ENCODE measurements at regions not wholly inside any gene's neighbourhood (a gene's known extent, or its start where the extent isn't known, plus 50 kb on each side); places are given as distances from the start of the nearest gene placed in this dataset.

DNA sequence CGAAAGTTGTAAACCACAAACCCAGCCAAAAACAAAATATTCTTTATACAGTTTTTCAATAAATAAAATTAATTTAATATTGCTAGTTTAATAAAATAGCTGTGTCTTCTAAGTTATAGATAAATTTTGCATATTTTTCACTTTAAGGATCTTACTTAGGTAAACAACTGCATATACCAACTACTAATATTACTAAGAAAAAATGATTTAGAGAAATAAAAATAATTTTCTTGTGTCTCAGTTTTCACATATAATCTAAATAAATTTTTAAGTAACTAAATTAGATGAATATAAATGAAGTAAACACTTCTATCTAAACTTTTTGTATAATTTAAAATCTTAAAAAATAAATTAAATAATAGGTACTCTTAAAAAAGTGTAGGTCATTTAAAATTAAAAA, 67.1 kb upstream of the TOP3B start:
- Histone ChIP-seq H3K27me3 (ENCODE audit: insufficient read depth, poor library complexity, severe bottlenecking) (no peaks in the 10 kb centered on the region), H3K4me1 (ENCODE audit: insufficient read depth, poor library complexity, severe bottlenecking) (no peaks in the 10 kb centered on the region), H3K27ac (ENCODE audit: poor library complexity, severe bottlenecking) (no peak overlapping the region), H3K36me3 (ENCODE audit: low read depth) (no peaks in the 10 kb centered on the region), H3K9me3 (ENCODE audit: severe bottlenecking) (no peaks in the 10 kb centered on the region), H3K4me3 (ENCODE audit: severe bottlenecking) (no peak overlapping the region)
- ATAC-seq (ENCODE audit: low read depth) (no peak), DNase-seq (ENCODE audit: low spot score) (no peak)
- TF ChIP-seq, protein P1, sequence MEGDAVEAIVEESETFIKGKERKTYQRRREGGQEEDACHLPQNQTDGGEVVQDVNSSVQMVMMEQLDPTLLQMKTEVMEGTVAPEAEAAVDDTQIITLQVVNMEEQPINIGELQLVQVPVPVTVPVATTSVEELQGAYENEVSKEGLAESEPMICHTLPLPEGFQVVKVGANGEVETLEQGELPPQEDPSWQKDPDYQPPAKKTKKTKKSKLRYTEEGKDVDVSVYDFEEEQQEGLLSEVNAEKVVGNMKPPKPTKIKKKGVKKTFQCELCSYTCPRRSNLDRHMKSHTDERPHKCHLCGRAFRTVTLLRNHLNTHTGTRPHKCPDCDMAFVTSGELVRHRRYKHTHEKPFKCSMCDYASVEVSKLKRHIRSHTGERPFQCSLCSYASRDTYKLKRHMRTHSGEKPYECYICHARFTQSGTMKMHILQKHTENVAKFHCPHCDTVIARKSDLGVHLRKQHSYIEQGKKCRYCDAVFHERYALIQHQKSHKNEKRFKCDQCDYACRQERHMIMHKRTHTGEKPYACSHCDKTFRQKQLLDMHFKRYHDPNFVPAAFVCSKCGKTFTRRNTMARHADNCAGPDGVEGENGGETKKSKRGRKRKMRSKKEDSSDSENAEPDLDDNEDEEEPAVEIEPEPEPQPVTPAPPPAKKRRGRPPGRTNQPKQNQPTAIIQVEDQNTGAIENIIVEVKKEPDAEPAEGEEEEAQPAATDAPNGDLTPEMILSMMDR (IDR thresholded peaks at IDR 0.05; ENCODE audit: poor library complexity, severe bottlenecking), result no peak

DNA sequence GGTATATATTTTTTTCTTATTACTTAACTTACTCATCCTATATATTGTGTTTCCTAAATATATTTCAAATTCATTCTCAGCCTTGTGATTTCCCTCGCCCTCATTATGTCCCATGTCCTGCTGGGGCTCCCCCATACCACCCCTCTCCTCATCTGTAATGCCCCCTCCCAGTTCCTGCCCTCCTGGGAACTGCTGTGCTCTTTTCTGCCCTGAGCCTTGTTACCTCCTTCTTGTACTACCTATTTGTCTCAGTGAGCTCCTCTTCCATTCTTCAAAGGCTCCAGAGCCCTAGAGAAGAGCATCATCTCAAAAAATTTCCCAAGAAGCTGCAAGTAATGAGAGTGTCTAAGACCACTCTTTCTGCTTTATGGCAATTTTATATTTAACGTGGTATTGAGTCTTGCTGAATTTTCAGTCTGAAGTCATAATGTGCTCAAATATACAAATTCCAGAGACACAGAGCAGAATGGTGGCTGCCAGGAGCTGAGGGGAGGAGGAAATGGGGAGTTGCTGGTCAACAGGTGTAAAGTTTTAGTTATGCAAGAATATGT, 66.5 kb upstream of the TOP3B start:
- ATAC-seq (ENCODE audit: low read depth) (no peak), DNase-seq (ENCODE audit: low spot score) (no peak)
- no peaks in the 10 kb centered on the region for H3K4me1 ChIP-seq (ENCODE audit: insufficient read depth, poor library complexity, severe bottlenecking)
- no peak overlapping the region for H3K27ac ChIP-seq (ENCODE audit: poor library complexity, severe bottlenecking)
- no peak overlapping the region for H3K4me3 ChIP-seq (ENCODE audit: severe bottlenecking)
- H3K9me3 ChIP-seq (ENCODE audit: severe bottlenecking), result no peaks in the 10 kb centered on the region
- no peaks in the 10 kb centered on the region for H3K36me3 ChIP-seq (ENCODE audit: low read depth)
- TF ChIP-seq, protein P1 (IDR thresholded peaks at IDR 0.05; ENCODE audit: poor library complexity, severe bottlenecking), result no peak
- H3K27me3 ChIP-seq (ENCODE audit: insufficient read depth, poor library complexity, severe bottlenecking), result no peaks in the 10 kb centered on the region

GRCh38 chr22:22048318-22048942, 65.8 kb upstream of the TOP3B start:
- Histone ChIP-seq H3K9me3 (ENCODE audit: severe bottlenecking) (no peaks in the 10 kb centered on the region), H3K36me3 (ENCODE audit: low read depth) (no peaks in the 10 kb centered on the region), H3K4me1 (ENCODE audit: insufficient read depth, poor library complexity, severe bottlenecking) (no peaks in the 10 kb centered on the region), H3K4me3 (ENCODE audit: severe bottlenecking) (no peak overlapping the region), H3K27ac (ENCODE audit: poor library complexity, severe bottlenecking) (no peak overlapping the region), H3K27me3 (ENCODE audit: insufficient read depth, poor library complexity, severe bottlenecking) (no peaks in the 10 kb centered on the region)
- TF ChIP-seq, protein P1 (IDR thresholded peaks at IDR 0.05; ENCODE audit: poor library complexity, severe bottlenecking), result no peak
- ATAC-seq (ENCODE audit: low read depth), result no peak
- no peak for DNase-seq (ENCODE audit: low spot score)

DNA sequence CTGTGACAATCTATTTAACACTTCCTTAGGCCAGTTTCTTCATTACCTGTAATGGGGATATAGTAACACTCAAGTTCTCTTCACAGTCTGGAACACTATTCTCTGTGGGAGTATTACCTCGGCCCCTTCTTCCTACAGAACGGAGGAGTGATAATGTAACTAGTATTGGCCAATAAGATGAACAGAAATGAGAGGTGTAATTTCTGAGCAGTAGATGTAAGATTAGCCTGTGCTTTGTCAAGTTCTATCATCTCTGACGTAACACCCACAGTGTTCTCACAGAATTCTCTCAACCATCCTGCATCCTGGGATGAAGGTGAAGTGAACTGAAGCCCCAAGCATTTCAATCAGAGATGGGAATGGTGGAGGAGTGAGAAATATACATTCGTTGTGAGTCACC, 65.2 kb upstream of the TOP3B start:
- no peak overlapping the region for H3K27ac ChIP-seq (ENCODE audit: poor library complexity, severe bottlenecking)
- DNase-seq (ENCODE audit: low spot score), result no peak
- no peak overlapping the region for H3K4me3 ChIP-seq (ENCODE audit: severe bottlenecking)
- no peak for ATAC-seq (ENCODE audit: low read depth)
- H3K27me3 ChIP-seq (ENCODE audit: insufficient read depth, poor library complexity, severe bottlenecking), result no peaks in the 10 kb centered on the region
- no peaks in the 10 kb centered on the region for H3K9me3 ChIP-seq (ENCODE audit: severe bottlenecking)
- H3K36me3 ChIP-seq (ENCODE audit: low read depth), result no peaks in the 10 kb centered on the region
- TF ChIP-seq, protein P1 (IDR thresholded peaks at IDR 0.05; ENCODE audit: poor library complexity, severe bottlenecking), result no peak
- H3K4me1 ChIP-seq (ENCODE audit: insufficient read depth, poor library complexity, severe bottlenecking), result no peaks in the 10 kb centered on the region

DNA sequence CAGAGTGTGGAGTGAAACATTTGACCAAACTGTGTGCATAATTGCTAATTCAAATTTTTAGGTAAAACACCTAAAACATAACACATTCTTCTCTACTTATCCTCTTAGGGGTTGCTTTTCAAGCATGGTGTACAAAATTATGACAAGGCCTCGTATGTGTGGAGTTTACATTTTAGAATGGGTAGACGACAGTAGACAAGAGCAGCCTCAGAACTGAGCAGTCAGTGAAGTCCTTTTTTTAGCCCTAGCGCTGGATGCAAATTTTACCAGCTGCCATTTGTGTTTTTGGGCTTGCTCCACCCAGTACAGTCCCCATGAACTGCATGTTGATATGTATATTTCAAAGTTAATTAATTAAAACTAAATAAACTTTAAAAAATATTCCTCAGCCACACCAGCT, 64.7 kb upstream of the TOP3B start:
- Histone ChIP-seq H3K27me3 (ENCODE audit: insufficient read depth, poor library complexity, severe bottlenecking) (no peaks in the 10 kb centered on the region), H3K4me3 (ENCODE audit: severe bottlenecking) (no peak overlapping the region)
- no peak for ATAC-seq (ENCODE audit: low read depth)

More for the DNA sequence above, 64.7 kb upstream of the TOP3B start:
- DNase-seq (ENCODE audit: low spot score), result no peak
- no peaks in the 10 kb centered on the region for H3K36me3 ChIP-seq (ENCODE audit: low read depth)
- no peak overlapping the region for H3K27ac ChIP-seq (ENCODE audit: poor library complexity, severe bottlenecking)
- TF ChIP-seq, protein P1 (IDR thresholded peaks at IDR 0.05; ENCODE audit: poor library complexity, severe bottlenecking), result no peak
- H3K9me3 ChIP-seq (ENCODE audit: severe bottlenecking), result no peaks in the 10 kb centered on the region
- no peaks in the 10 kb centered on the region for H3K4me1 ChIP-seq (ENCODE audit: insufficient read depth, poor library complexity, severe bottlenecking)

All from RWPE2 (cell line).